ENCODE measurements at regions not wholly inside any gene's neighbourhood (a gene's known extent, or its start where the extent isn't known, plus 50 kb on each side); places are given as distances from the start of the nearest gene placed in this dataset.

- RAD21 ChIA-PET (ENCODE audit: low non-redundant PET in 1 of 2, low total read pairs in 2 of 2, uncharacterized antibody in 2 of 2, unreplicated experiment in 2 of 2), result interaction anchor here in 1 of 2 experiments (0.6 kb wide), 1 partner anchor 80 kb away, joined by 3 read pairs; no protein-coding TSS in a partner anchor
Measured at GRCh38 chr17:53127331-53127730, 695.4 kb upstream of the KIF2B start.

GRCh38 chr17:53122966-53123365, 699.8 kb upstream of the KIF2B start:
- RAD21 ChIA-PET (ENCODE audit: low non-redundant PET in 1 of 2, low total read pairs in 2 of 2, uncharacterized antibody in 2 of 2, unreplicated experiment in 2 of 2), result no interaction called here
- no TSS peak for BruUV-seq (replicated peaks)
- POLR2A ChIA-PET, result no interaction called here
- Histone ChIP-seq H4K20me1 (ENCODE audit: insufficient read depth) (no peaks in the 10 kb centered on the region), H3K36me3 (ENCODE audit: control insufficient read depth in 1 of 2, insufficient read depth in 2 of 2, low read length in 2 of 2) (no peaks in the 10 kb centered on the region), H3K27ac (ENCODE audit: low read depth, low read length) (no peak overlapping the region), H3K27me3 (ENCODE audit: insufficient read depth, low read length) (no peaks in the 10 kb centered on the region), H3K9me2 (ENCODE audit: insufficient read depth) (no peaks in the 10 kb centered on the region), H3K9me3 (ENCODE audit: control insufficient read depth in 1 of 2, insufficient read depth in 1 of 2, low read depth in 1 of 2, low read length in 2 of 2) (peaks cover 34% of the 10 kb centered on the region in 2 experiments), H3K4me2 (ENCODE audit: low read length) (no peak overlapping the region), H3K4me3 (replicated peaks in 1 of 2; ENCODE audit: low read depth in 1 of 2, low read length in 2 of 2) (no peak overlapping the region), H3K9ac (ENCODE audit: low read length) (no peak overlapping the region), H3K4me1 (ENCODE audit: control insufficient read depth in 1 of 2, insufficient read depth in 2 of 2, low read length in 2 of 2) (no peaks in the 10 kb centered on the region), H3K79me2 (ENCODE audit: insufficient read depth, low read length) (no peaks in the 10 kb centered on the region), H2AFZ (ENCODE audit: low read depth, low read length, poor library complexity, severe bottlenecking) (no peak overlapping the region)
- no peak for ATAC-seq
- DNase-seq (ENCODE audit: low read depth, low spot score), result no peak
- no peak for TF ChIP-seq ZBTB33 (IDR thresholded peaks at IDR 0.05; ENCODE audit: extremely low read depth, insufficient replicate concordance, low read length)
- no peak for TF ChIP-seq EZH2phosphoT487 (IDR thresholded peaks at IDR 0.05; ENCODE audit: borderline replicate concordance)
- TF ChIP-seq CBX3 (IDR thresholded peaks at IDR 0.05; ENCODE audit: low read depth), result no peak
- no peak for TF ChIP-seq SP1 (IDR thresholded peaks at IDR 0.05; ENCODE audit: low read depth)
- no peak for TF ChIP-seq ATF3 (IDR thresholded peaks at IDR 0.05)
- TF ChIP-seq YY1 (IDR thresholded peaks at IDR 0.05; ENCODE audit: extremely low read depth, insufficient replicate concordance, low read depth, low read length), result no peak
- no peak for TF ChIP-seq CTCF (IDR thresholded peaks at IDR 0.05 in 2 of 3, conservative IDR thresholded peaks at IDR 0.05 in 1 of 3; ENCODE audit: borderline replicate concordance in 1 of 3, insufficient read depth in 1 of 3, low read depth in 2 of 3, low read length in 2 of 3)
- TF ChIP-seq POLR2AphosphoS5 (IDR thresholded peaks at IDR 0.05; ENCODE audit: low read depth, low read length), result no peak
- TF ChIP-seq RAD21 (IDR thresholded peaks at IDR 0.05; ENCODE audit: low read depth), result no peak
- CTCF ChIA-PET, result no interaction called here
- intact Hi-C loops (cut with micrococcal nuclease), result no loop called here

More at GRCh38 chr17:53127331-53127730, 695.4 kb upstream of the KIF2B start:
- intact Hi-C loops (cut with micrococcal nuclease), result no loop called here
- Histone ChIP-seq H4K20me1 (ENCODE audit: insufficient read depth) (no peaks in the 10 kb centered on the region), H3K9me2 (ENCODE audit: insufficient read depth) (no peaks in the 10 kb centered on the region), H3K4me2 (ENCODE audit: low read length) (no peak overlapping the region), H3K36me3 (ENCODE audit: control insufficient read depth in 1 of 2, insufficient read depth in 2 of 2, low read length in 2 of 2) (no peaks in the 10 kb centered on the region), H3K27me3 (ENCODE audit: insufficient read depth, low read length) (no peaks in the 10 kb centered on the region), H3K9me3 (ENCODE audit: control insufficient read depth in 1 of 2, insufficient read depth in 1 of 2, low read depth in 1 of 2, low read length in 2 of 2) (peaks cover 30 to 44% of the 10 kb centered on the region in 2 experiments), H3K4me1 (ENCODE audit: control insufficient read depth in 1 of 2, insufficient read depth in 2 of 2, low read length in 2 of 2) (no peaks in the 10 kb centered on the region), H3K27ac (ENCODE audit: low read depth, low read length) (no peak overlapping the region), H2AFZ (ENCODE audit: low read depth, low read length, poor library complexity, severe bottlenecking) (no peak overlapping the region), H3K4me3 (replicated peaks in 1 of 2; ENCODE audit: low read depth in 1 of 2, low read length in 2 of 2) (no peak overlapping the region), H3K9ac (ENCODE audit: low read length) (no peak overlapping the region), H3K79me2 (ENCODE audit: insufficient read depth, low read length) (no peaks in the 10 kb centered on the region)
- TF ChIP-seq CBX3 (IDR thresholded peaks at IDR 0.05; ENCODE audit: low read depth), result no peak
- ATAC-seq (no peak), DNase-seq (ENCODE audit: low read depth, low spot score) (no peak)
- POLR2A ChIA-PET, result no interaction called here
- CTCF ChIA-PET, result no interaction called here
- BruUV-seq (replicated peaks), result no TSS peak

Data from HCT116 (cell line).